Fibroblast of mammary gland (primary cell): ENCODE measurements at regions not wholly inside any gene's neighbourhood (a gene's known extent, or its start where the extent isn't known, plus 50 kb on each side); places are given as distances from the start of the nearest gene placed in this dataset.

ENCODE experiments used
- DNase-seq: peaks from one replicate; pipeline ENCODE4 v3.0.0-alpha.2; 2010; ENCODE audit warnings: low read depth
- H3K4me3 ChIP-seq: 2 replicates; pipeline ENCODE4 v1.5.1; 2011; ENCODE audit warnings: low read depth, mild to moderate bottlenecking, low read length, moderate library complexity; ENCODE audit not compliant: control insufficient read depth
- CTCF ChIP-seq: conservative IDR thresholded peaks from 2 replicates; pipeline ENCODE4 v1.5.1; 2011; ENCODE audit warnings: low read depth, low read length, inconsistent platforms; ENCODE audit not compliant: control insufficient read depth, insufficient read depth

- TF ChIP-seq CTCF: no peak
- no peak overlapping the region for H3K4me3 ChIP-seq
- DNase-seq: no peak
Observed at GRCh38 chr1:189007824-189008223, 1469.8 kb downstream of the BRINP3 start.

- DNase-seq: no peak
- TF ChIP-seq CTCF: no peak
- no peak overlapping the region for H3K4me3 ChIP-seq
Observed at GRCh38 chr1:189021577-189021976, 1456.1 kb downstream of the BRINP3 start.

GRCh38 chr1:189022015-189022414 is 1455.6 kb downstream of the BRINP3 start:
- TF ChIP-seq CTCF: no peak
- no peak for DNase-seq
- H3K4me3 ChIP-seq: no peak overlapping the region

GRCh38 chr1:189027512-189027911 is 1450.2 kb downstream of the BRINP3 start:
- no peak for DNase-seq
- TF ChIP-seq CTCF: no peak
- no peak overlapping the region for H3K4me3 ChIP-seq

GRCh38 chr1:189033169-189033568 is 1444.5 kb downstream of the BRINP3 start:
- H3K4me3 ChIP-seq: no peak overlapping the region
- no peak for DNase-seq
- TF ChIP-seq CTCF: no peak

GRCh38 chr1:189036628-189037027 is 1441.0 kb downstream of the BRINP3 start:
- H3K4me3 ChIP-seq: no peak overlapping the region
- TF ChIP-seq CTCF: no peak
- DNase-seq: no peak

GRCh38 chr1:189046127-189046526 is 1431.5 kb downstream of the BRINP3 start:
- no peak for DNase-seq
- TF ChIP-seq CTCF: no peak
- no peak overlapping the region for H3K4me3 ChIP-seq
